NCI-H2171 (cell line): ENCODE measurements at regions not wholly inside any gene's neighbourhood (a gene's known extent, or its start where the extent isn't known, plus 50 kb on each side); places are given as distances from the start of the nearest gene placed in this dataset.

Experiments
- DNase-seq: peaks from one replicate; lab custom pipeline; 2025; lab: John Stamatoyannopoulos, UW

DNA sequence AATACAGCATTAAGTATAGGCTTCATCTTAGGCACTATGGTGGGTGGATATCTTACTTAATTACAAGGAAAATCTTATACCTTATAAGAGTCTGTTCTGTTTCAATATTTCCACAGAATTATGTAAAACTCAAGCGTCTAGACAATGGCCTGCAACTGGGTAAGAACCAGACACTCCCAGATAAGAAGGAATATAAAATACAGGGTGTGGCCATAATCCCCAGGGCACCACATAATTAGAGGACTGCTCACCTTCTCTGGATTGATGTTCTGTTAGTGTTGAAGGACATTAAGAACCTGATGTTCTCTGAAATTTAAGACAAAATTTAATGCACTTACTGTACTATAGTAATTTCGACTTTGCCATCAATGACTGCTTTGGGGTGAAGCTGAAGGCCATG is 198.2 kb upstream of the ARSJ start:
- no peak for DNase-seq

DNA sequence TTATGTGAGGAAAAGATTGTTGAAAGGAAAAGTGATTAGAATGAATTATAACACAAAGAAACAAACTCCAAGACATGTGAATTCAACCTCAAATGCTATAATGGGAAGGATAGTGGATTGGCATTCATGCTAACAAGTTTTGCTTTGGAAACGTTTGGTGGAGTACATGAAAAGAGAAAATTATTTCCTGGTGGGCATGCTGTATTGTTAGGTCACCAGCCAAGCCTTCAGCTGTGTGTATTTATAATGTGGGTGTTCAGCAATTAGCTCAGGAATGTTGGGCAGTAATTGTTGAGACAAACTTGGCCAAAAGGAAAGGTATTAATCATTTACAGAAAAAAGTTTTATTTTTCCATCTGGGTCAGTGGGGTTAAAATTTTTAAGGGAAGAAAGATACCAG is 198.9 kb upstream of the ARSJ start:
- no peak for DNase-seq

DNA sequence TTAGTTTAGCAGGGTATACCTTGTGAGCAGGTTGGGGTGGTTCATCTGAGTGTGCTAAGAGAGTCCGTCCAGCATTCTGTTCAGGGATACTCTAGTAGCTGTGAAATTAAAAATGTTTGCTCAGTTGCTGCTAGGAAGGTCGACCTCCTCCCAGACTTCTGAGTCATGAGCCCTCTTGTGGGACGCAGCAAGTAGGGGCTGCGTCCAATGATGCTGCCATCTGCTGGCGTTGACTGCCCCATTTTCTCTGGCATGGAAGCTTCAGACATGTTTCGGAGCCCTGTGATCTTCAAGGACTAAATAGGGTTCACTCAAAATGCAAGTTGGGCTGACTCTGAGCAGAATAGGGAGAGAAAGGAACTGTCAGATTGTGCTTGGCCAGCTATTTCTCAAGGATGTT is 201.0 kb upstream of the ARSJ start:
- no peak for DNase-seq

DNA sequence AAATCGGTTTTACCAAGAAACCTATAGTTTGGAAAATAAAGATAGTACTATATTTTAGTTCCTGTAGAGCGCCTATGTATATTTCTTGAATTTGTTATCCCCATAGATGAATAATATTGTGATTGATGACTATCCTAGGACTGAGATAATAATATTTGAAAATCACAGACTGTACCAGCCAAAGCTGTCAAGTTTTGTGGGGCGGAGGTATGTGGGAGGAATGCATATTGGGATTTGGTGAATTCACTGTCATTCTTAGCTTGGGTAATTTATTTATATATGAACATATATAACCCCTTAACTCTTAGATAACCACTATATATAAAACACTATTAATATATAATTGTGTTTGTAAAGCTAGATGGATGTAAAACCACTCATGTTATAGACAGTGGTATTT is 205.5 kb upstream of the ARSJ start:
- DNase-seq = no peak

DNA sequence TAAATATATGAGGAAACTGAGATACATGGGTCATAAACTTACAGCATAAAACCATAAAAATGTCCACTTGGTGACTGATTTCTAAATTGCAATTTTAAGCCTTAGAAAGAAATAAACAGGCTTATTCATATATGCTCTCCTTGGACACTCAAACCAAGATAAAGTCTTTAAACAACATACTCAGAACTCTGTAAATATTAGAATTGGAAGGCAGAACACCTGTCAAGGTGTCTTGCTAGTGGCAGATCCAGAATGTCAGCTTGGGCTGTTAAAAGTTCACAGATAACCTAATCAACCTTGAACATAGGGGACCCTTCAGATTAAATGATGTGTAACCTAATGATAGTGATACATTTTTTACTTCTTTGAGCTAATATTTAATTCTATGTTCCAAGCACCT is 208.1 kb upstream of the ARSJ start:
- no peak for DNase-seq

DNA sequence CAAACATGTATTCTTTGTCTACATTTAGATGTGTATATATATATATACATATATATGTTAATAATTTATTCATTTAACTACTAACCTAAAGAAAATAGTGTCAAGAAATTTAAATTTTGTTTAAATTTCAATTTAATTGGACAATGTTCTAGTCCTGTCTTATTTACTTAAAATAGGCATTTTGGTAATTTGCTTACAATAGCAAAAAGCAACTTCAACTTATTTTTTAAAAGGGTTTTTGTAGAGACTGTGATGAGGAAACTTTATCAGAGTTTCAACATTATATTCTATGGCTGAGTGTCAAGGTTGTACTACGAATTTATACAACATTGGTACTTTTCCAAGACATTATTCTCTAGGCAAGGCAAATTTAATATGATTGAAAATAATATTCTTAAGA is 212.0 kb upstream of the ARSJ start:
- DNase-seq = no peak

DNA sequence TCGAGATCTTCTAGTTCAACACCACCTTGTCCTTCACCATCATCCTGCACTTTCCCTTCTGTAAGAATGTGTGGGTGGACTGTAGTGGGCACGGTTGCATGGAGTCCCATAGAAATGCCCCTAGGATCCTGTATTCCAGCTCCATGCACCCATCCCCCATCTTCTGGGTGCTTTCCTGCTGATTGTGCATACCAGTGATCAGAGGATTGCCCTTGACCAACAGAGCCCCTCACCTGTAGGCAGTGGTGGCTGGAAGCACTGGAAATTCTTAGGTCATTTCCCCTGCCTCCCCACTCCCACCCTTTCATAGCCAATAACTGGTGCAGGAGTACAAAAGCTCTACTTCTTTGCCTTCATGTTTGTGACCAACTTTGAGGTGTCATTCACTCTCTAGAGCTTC is 213.4 kb upstream of the ARSJ start:
- DNase-seq = no peak

DNA sequence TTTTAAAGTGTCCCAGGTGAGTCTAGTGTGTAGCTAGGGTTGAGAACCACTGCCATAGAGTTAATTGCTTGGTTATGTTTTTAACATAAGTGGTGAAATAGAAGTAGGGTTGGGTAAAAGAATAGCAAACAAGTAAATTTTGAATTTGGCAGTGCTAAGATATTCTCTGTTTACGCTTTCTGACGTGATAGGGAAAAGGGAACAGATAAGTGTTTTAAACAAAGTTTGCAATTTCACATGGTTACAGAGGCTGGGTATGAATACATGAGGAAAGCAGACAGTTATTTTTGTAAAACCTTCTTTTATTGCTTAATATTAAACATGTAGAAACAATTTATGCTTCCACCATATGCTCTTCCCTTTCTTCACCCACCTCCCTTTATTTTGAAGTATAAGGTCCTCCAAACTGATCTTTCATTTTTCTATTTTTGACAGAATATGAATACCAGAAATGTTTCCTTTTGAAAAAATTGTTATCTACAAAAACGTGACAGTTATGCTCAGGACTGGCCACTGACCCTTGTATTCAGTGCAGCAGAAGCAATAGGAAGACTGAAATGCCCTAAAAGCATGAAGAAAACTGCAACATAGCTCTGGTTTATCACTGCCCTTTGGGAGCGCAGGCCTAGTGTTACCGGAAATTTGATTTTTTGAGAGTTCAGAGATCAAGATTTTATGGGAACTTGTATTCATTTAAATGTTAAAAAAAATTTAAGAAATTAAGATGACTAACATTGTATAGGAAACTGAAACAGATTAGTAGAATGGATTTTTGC is 214.4 kb upstream of the ARSJ start:
- no peak for DNase-seq

DNA sequence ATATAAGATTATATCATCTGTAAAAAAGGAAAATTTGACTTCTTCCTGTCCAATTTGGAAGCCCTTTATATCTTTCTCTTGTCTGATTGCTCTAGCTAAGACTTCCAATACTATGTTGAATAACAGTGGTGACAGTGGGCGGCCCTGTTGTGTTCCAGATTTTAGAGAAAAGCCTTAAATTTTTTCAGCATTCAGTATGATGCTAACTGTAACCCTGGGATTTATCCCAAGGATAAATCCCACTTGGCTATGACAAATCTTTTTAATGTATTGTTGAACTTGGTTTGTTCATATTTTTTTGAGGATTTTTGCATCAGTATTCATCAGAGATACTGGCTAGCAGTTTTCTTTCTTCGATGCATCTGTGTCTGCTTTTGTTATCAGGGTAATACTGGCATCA is 217.2 kb upstream of the ARSJ start:
- no peak for DNase-seq

DNA sequence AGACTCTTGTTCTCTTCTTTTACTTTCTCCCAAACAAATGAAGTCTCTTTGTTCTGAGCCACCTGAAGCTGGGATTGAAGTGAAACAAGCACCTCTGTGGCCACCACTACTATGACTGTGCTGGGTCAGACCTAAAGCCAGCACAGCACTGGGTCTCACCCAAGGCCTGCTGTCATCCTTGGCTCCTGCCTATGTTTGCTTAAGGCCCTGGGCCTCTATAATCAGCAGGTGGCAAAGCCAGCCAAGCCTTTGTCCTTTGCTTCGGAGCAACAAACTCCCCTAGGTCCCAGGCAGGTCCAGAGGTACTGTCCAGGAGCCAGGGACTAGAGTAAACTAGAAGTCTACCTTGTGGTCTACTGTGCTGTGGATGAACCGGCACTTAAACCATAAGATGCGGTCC is 220.6 kb upstream of the ARSJ start:
- DNase-seq = no peak

DNA sequence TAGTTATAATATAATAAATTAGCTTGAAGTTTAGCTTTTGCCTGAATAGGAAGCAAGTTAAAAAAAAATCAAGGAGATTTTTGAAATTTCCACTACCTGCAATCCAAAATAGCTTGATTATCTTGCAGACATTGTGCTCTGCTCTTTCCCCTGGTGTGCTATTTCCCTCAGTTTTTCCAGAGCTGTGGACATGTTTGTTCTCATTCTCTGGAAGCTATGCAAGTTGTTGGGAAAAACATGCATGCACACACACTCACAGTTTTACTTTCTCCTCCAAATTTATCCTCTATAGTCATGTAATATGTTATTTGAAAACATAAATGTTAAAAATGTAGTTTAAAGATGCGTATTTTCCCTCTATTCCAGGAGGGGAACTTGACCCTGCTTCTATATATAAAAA is 225.8 kb upstream of the ARSJ start:
- DNase-seq = no peak

DNA sequence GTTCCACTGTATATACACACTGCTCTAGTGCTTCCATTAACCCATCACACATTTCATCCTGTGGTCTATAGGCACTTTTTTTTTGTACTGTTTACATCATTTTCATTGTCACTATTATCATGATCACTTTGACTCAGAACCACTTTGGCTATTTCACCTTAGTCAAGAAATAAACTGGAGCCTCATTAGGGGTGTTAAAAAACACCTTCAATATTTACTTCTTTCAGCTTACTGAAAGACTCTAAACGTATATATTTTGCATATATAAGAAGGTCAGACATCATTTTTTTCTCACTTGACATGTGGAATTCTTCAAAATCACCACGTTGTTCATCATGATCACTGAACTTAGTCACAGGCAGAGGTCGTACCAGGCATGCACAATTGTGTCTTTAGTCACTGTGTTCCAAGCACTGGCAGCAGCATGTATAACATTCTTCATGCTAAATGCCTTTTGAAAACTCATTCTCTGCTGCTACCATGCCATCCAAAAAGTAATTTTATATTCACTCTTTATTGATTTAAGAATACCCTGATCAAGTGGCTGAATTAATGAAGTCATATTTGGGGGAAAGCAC is 229.2 kb upstream of the ARSJ start:
- no peak for DNase-seq

DNA sequence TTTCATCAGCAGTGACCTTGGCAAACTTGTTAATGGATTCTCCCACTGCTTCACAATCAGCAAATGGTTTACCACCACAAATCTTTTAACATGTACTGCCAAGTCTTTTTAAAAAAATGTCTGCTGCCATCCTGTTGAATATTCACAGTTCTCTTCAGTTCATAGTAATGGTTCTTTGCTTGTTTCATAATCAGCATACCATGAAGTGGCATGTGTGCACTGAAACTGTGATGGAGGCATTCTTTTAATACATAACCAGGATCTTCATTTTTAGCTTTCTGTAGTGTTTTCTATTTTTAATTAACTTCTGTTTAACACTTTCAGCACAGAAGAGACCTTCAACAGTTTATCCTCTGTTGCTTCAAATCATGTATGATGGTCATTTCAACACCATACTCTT is 230.1 kb upstream of the ARSJ start:
- DNase-seq = no peak

DNA sequence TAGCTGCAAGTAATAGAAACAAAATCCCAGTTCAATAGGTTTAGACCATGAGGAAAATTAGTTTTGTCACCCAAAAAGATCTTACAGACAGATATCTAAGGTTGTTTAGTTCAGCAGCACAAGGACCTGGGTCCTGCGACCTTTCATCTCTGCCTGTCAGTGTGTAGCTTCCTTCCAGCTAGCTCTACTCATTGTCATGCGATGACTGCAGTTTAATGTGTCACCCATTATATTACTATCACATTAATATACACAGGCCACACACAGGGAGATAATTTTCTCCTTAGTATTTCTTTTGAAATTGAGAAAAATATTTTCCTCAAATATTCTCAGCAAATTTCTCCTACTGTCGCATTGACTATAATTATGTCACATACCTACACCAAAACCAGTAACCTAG is 232.1 kb upstream of the ARSJ start:
- no peak for DNase-seq

DNA sequence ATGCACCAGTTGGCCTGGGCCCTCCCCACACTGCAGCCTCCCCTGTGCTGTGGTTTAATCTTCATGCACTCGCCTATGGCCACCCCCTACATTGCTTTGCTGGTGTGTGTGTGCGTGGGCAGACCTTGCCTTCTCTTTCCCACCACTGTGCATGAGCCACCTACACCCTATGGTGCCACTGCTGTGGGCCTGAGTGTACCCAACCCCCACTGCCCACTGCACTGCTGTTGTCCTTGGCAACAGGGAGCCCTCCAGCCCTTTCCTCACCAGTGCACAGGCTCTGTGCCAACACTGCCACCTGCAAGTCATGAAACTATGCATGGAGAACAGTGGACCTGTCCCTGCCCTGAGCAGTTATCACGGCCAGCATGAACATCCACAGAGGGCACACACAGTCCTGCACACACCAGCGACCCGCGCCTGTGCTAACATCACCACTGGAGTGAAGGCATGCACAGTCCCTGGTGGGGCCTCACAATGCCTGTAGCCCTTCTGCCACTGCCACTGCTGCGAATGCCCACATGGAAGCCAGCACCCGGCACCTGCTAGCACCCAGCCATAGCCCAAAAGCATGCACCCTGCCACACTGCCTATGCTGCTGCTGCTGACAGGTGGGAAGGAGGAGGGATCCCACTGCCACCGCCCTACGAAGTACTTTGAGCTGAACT is 237.8 kb upstream of the ARSJ start:
- no peak for DNase-seq

DNA sequence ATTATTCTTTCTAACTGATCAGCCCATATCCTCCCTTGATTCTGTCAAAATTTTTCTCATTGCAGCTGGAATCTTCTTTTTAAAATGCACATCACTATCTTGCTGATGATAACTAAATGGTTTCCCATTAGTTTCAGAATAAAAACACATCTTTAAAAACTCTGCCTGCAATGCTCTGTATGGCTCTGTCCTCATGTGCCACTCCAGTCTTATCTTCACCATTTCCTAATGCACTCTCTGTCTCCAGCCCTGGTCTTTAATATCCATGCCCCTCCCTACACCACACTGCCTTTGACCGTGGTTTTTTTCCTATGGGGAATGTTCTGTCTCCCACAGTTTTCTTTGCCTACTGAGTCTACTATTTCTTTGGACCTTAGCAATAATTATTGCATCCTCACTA is 244.1 kb upstream of the ARSJ start:
- DNase-seq = no peak

DNA sequence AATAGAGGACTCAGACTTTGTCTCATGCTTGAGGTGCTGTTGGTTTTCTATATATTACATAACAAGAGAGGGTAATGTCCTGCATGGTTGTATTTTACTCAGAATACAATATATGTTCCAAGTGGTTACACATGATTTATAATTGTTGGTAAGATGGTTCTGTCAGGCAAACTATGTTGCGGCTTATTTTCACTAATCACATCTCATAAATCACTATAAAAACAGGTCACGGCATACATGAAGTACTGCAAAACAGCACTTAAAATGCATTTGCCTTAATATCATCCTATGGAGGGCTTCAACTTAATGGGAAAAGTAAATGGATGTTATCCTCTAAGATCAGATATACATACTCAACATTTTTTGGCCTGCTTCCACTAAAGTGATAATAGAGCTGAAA is 246.0 kb upstream of the ARSJ start:
- DNase-seq = no peak

DNA sequence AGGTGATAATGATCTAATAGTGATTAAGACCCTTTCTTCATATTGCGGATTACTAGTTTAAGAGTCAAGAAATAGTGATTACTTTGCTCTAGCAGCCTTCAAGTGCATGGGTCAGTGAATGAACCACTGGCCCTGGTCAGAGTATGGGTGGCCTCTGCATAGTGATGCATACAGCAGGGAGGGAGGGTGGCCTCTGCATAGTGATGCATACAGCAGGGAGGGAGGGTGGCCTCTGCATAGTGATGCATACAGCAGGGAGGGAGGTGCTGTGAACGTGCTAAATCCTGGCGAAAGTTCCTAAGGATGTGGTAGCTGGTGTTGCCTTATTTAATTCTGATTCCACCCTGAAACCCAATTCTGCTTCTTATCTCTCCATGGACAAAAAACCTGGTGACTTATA is 246.7 kb upstream of the ARSJ start:
- no peak for DNase-seq

DNA sequence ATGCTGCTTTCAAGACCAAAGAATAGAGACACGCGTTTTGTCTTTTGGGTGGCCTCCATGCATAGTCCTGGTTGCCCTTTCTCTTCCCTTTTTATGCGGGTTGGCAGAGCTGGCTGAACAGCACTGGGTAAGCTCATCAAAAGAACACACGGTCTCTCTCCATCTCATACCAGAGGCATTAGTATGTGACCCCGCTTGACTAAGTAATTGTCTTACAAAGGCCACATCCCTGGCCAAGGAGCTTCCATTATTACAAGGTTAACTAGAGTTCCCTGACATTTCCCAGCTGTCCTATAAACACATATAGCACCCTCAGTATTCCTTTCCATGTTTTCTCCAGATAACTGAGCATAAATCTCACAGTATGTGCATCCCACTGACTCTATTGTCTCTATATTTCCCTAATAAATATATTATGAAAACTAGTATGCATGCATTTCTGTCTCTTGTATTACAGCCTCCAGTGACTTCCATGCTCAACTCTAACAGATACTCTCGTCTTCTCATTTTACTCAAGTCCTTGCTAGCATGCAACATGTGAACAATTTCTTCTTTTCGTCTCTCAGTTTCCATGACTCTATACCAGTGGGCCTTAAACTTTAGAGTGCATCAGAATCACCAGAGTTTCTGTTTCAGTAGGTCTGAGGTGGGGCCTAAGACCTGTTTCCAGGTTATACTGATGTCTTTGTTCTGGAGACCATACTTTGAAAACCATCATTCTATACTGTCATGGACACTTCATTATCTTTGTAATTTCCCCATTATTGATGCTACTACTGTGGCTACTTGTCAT is 247.7 kb upstream of the ARSJ start:
- no peak for DNase-seq

DNA sequence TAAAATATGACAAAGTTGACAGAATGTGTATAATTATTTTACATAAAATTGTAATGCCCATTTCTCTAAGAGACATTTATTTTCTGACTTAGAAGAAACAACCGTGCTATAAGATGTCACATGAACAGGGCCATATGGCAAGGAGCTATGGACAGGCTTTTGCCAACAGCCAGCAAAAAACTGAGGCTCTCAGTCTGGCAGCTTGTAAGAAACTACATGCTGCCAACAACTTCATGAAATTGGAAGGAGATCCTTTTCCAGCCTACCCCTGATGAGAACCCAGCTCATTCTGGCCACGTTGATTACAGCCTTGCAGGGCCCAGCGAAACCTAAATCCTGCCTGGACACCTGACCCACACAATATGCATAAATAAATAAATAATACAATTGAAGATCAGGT is 250.3 kb upstream of the ARSJ start:
- DNase-seq = peak; percentile 29

DNA sequence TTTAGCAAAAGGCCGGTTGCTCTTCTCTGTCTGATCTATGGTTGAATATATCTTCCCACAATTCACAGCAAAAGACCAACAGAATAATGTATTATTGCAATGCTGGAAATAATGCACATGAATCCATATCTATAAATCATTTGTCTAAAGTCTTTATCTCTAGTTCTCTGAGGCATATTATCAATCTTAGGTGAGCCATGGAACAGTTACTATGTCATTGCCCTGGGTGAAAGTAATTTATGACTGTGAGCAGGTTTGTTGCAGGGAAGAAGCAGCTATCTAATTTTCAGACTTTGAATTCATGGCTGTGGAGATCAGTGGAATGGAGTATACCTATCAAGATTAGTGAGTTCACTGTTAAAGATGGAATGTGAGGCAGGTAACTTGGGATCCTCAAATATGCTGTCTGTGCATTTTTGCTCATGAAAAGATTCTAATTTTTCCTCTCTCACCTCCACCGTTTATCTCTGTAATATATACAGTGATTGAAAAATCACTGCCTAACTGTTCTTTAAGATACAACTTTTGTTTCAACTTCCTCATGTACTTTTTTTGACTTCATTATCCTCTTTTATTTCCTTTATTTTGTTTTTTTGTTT is 256.8 kb upstream of the ARSJ start:
- DNase-seq = no peak

DNA sequence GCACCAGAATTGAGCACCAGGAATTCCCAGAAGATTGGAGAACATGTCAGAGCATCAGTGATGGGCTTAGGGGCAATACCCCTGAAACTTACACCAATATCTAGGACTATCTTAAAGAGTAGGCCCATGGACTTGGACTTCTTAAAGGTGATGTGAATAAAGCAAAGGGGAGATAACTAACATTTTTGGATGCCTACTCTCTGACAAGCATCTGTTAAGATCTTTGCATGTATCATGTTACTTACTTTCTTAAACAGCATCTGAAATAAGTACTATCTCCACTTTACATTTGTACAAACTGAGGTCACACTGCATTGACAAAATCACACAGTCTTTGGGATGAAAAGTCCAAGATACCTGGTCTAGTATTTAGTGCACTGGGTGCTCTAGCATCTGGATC is 258.6 kb upstream of the ARSJ start:
- DNase-seq = no peak

DNA sequence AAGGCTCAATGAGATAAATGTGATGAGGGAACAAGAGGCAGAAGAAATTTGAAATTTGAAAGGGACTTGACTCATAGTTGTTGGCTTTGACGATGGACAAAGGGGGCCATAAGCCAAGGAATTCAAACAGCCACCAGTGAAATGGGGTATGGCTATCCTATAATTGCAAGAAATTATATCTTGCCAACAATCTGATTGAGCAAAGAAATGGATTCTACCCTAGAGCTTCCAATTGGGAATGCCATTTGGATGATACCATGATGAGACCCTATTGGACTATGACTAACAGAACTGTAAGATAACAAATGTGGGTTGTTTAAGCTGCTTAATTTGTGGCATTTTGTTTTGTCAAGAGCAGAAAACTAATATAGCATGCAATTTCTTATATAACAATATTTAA is 270.1 kb upstream of the ARSJ start:
- no peak for DNase-seq
